Spleen (tissue), 11 donors: ENCODE measurements at regions not wholly inside any gene's neighbourhood (a gene's known extent, or its start where the extent isn't known, plus 50 kb on each side); places are given as distances from the start of the nearest gene placed in this dataset.

Experiments used
- DNase-seq: peaks from one replicate; pipeline ENCODE4 v3.0.0-alpha.2; 2020
- H3K27ac ChIP-seq, 8 donors: fragments of 200-600 bp; sonication (generic) in 7 of 8; 1 replicate in 4 of 8; 2 replicates in 4 of 8; pipeline versions ENCODE4 v1.5.0 to v1.8.0; 2016 to 2021; ENCODE audit warnings: inconsistent platforms in 4 of 8, mild to moderate bottlenecking in 4 of 8, moderate library complexity in 1 of 8
- H3K27me3 ChIP-seq, 7 donors: fragments of 200-600 bp; sonication (generic) in 6 of 7; replicated peaks in 1 of 7; 1 replicate in 4 of 7; 2 replicates in 3 of 7; pipeline versions ENCODE4 v1.5.0 to v1.8.0; 2016 to 2021; ENCODE audit warnings: inconsistent platforms in 3 of 7, mild to moderate bottlenecking in 1 of 7
- H3K36me3 ChIP-seq, 6 donors: fragments of 200-600 bp; sonication (generic) in 5 of 6; 1 replicate in 4 of 6; 2 replicates in 2 of 6; pipeline versions ENCODE4 v1.5.0 to v1.8.0; 2016 to 2021; ENCODE audit warnings: inconsistent platforms in 2 of 6
- H3K4me1 ChIP-seq, 6 donors: fragments of 200-600 bp; sonication (generic) in 5 of 6; 1 replicate in 3 of 6; 2 replicates in 3 of 6; pipeline versions ENCODE4 v1.5.0 to v1.8.0; 2016 to 2021; ENCODE audit warnings: inconsistent platforms in 3 of 6
- H3K4me3 ChIP-seq, 8 donors: fragments of 200-600 bp; sonication (generic) in 7 of 8; 1 replicate in 4 of 8; 2 replicates in 4 of 8; pipeline versions ENCODE4 v1.5.0 to v1.8.0; 2016 to 2021; ENCODE audit warnings: inconsistent platforms in 4 of 8, mild to moderate bottlenecking in 4 of 8, moderate library complexity in 2 of 8
- H3K9me3 ChIP-seq, 8 donors: fragments of 200-600 bp; sonication (generic) in 7 of 8; 1 replicate in 4 of 8; 2 replicates in 4 of 8; pipeline versions ENCODE4 v1.5.0 to v1.8.0; 2016 to 2021; ENCODE audit warnings: inconsistent platforms in 4 of 8
- POLR2A ChIP-seq, 3 donors: fragments of 450-650 bp; IDR thresholded peaks; one replicate each; pipeline ENCODE4 v1.5.1; 2017; ENCODE audit warnings: antibody characterized with exemption in 3 of 3, mild to moderate bottlenecking in 1 of 3
- POLR2AphosphoS5 ChIP-seq, 3 donors: sonication (generic); formaldehyde crosslinking; IDR thresholded peaks; one replicate each; pipeline ENCODE4 v1.5.1; 2017; ENCODE audit warnings: antibody characterized with exemption in 3 of 3
- WGBS, 5 donors: extraction: QIAGEN DNeasy Blood & Tissue Kit in 3 of 5; methylation state at CpG; one replicate each; pipeline versions ENCODE4 v1.1.5 to v1.1.7; 2013 to 2018; 5-methylcytosine and 5-hydroxymethylcytosine counted together
- intact Hi-C: fragments of 100-400 bp; cut with DNase I; formaldehyde crosslinking; loops from one replicate; pipeline ENCODE4 v1.15.0; 2023; ENCODE audit warnings: low total_unique reads
- TF ChIP-seq, protein P1 (sequence below), 11 experiments: fragments of 200-600 bp in 7 of 11; fragments of 450-650 bp in 4 of 11; sonication (generic) in 4 of 11; IDR thresholded peaks in 8 of 11; conservative IDR thresholded peaks in 3 of 11; 1 replicate in 7 of 11; 2 replicates in 4 of 11; pipeline versions ENCODE4 v1.4.0 to v1.8.0; 2016 to 2021; ENCODE audit warnings: antibody characterized with exemption in 11 of 11, inconsistent platforms in 4 of 11, mild to moderate bottlenecking in 1 of 11
- donor health status: healthy with polysubstance abuse.
- donor health status: DM: no; HTN: no; CAD: no; lungs with moderate emphysema.
- donor health status: DM: no; HTN: no; CAD: no.
- donor health status: Bipolar disorder and iron deficiency.
- donor health status: healthy.
- donor health status: DM: no; HTN: no; CAD: no.
- donor health status: DM: yes; HTN: yes; CAD: no.

DNA sequence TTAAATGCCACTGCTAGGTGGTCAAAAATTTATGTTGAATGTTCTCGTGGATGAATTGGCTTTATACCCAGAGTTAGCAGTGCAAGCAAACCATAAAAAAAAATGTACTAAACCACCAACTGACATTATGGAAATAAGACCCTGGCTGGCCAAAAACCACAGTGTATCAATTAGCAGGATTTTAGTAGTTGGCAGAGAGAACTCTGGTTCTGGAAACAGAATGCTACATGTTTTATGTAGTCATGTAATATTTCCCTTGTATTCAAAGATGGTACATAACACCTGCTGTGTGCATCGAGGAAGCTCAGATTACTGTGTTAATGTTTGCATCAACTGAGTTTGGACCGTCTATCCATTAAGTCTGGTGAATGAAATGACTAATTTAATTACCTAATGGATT is 618.5 kb downstream of the CCSER2 start:
- no peaks in the 10 kb centered on the region for H3K9me3 ChIP-seq
- intact Hi-C loops = no loop called here
- 68 to 86% (median 72%) methylated on average over 3 of the region's 3 CpGs for WGBS, 5 donors

DNA sequence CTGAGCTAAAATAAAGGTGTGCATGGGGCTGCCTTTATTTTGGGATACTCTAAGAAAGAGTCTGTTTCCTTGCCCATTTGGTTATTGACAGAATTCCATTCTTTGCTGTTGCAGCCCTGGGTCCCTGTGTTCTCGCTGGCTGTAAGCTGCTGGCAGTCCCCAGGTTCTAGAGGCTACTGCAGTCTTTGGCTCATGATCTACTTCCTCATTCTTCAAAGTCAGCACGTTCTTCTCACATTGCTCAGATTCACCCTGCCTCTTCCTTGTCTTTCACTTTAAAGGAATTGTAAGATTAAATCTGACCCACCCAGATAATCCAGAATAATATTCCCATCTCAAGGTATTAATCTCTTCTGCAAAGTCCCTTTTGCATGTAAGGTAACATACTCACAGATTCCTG is 620.3 kb downstream of the CCSER2 start:
- no peaks in the 10 kb centered on the region for H3K4me1 ChIP-seq
- TF ChIP-seq POLR2A (IDR thresholded peaks at IDR 0.05) = no peak
- TF ChIP-seq, protein P1, sequence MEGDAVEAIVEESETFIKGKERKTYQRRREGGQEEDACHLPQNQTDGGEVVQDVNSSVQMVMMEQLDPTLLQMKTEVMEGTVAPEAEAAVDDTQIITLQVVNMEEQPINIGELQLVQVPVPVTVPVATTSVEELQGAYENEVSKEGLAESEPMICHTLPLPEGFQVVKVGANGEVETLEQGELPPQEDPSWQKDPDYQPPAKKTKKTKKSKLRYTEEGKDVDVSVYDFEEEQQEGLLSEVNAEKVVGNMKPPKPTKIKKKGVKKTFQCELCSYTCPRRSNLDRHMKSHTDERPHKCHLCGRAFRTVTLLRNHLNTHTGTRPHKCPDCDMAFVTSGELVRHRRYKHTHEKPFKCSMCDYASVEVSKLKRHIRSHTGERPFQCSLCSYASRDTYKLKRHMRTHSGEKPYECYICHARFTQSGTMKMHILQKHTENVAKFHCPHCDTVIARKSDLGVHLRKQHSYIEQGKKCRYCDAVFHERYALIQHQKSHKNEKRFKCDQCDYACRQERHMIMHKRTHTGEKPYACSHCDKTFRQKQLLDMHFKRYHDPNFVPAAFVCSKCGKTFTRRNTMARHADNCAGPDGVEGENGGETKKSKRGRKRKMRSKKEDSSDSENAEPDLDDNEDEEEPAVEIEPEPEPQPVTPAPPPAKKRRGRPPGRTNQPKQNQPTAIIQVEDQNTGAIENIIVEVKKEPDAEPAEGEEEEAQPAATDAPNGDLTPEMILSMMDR (IDR thresholded peaks at IDR 0.05 in 8 of 11, conservative IDR thresholded peaks at IDR 0.05 in 3 of 11) = no peak
- TF ChIP-seq POLR2AphosphoS5 (IDR thresholded peaks at IDR 0.05) = no peak
- no peak for DNase-seq
- intact Hi-C loops = no loop called here
- no peak overlapping the region for H3K4me3 ChIP-seq
- WGBS, 5 donors = 15 to 35% (median 27%) methylated on average over 2 of the region's 2 CpGs
- H3K27me3 ChIP-seq = no peaks in the 10 kb centered on the region
- no peaks in the 10 kb centered on the region for H3K9me3 ChIP-seq
- H3K27ac ChIP-seq = no peak overlapping the region
- H3K36me3 ChIP-seq = no peaks in the 10 kb centered on the region

More for the DNA sequence above, 618.5 kb downstream of the CCSER2 start:
- Histone ChIP-seq H3K27ac (no peak overlapping the region), H3K27me3 (no peaks in the 10 kb centered on the region), H3K4me3 (no peak overlapping the region), H3K4me1 (no peaks in the 10 kb centered on the region), H3K36me3 (no peaks in the 10 kb centered on the region)
- no peak for DNase-seq
- TF ChIP-seq, protein P1 (IDR thresholded peaks at IDR 0.05 in 8 of 11, conservative IDR thresholded peaks at IDR 0.05 in 3 of 11) = no peak
- no peak for TF ChIP-seq POLR2A (IDR thresholded peaks at IDR 0.05)
- no peak for TF ChIP-seq POLR2AphosphoS5 (IDR thresholded peaks at IDR 0.05)

DNA sequence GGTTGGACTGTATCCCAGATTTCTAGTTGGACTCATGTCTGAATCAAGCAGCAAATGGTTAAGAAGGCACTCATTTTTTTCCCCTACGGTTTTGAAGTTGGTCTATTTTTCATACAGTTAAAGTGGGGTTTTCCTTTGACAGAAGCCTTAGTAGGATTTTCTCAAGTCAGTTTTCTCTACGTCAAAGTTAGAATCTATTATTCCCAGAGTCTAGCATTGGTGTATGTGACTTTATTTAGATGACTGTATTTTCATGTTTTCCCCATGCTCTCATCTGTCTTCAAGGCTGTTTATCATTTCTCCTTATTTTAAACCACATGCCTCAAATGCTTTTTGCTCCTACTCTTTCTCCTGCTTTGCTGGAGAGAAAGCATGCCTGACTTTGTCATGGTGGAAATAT is 623.2 kb downstream of the CCSER2 start:
- Histone ChIP-seq H3K27ac (no peak overlapping the region), H3K36me3 (no peaks in the 10 kb centered on the region), H3K4me1 (no peaks in the 10 kb centered on the region), H3K9me3 (no peaks in the 10 kb centered on the region), H3K27me3 (no peaks in the 10 kb centered on the region), H3K4me3 (no peak overlapping the region)
- no peak for TF ChIP-seq POLR2AphosphoS5 (IDR thresholded peaks at IDR 0.05)
- TF ChIP-seq, protein P1 (IDR thresholded peaks at IDR 0.05 in 8 of 11, conservative IDR thresholded peaks at IDR 0.05 in 3 of 11) = no peak
- TF ChIP-seq POLR2A (IDR thresholded peaks at IDR 0.05) = no peak
- no peak for DNase-seq
- WGBS, 5 donors = 56 to 79% (median 79%) methylated on average over 2 of the region's 2 CpGs
- intact Hi-C loops = no loop called here

DNA sequence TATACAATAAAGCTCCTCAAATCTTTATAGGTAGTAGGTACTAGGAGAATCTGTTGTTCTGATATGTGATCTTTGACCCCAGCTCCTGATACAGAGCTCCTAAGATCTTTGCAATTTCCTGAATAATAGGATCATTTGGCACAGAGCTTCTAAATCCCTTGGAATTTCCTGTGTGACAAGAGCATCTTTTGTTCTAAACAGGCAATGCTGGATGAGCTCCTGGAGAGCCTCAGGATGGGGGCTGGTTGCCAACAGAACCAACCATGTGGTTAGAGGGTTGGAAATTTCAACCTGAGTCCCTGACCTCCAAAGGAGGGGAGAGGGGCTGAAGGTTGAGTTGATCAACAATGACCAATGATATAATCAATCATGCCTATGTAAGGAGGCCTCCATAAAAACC is 629.0 kb downstream of the CCSER2 start:
- Histone ChIP-seq H3K27me3 (no peaks in the 10 kb centered on the region), H3K27ac (no peak overlapping the region), H3K36me3 (no peaks in the 10 kb centered on the region), H3K9me3 (no peaks in the 10 kb centered on the region), H3K4me1 (no peaks in the 10 kb centered on the region), H3K4me3 (no peak overlapping the region)
- DNase-seq = no peak
- TF ChIP-seq POLR2AphosphoS5 (IDR thresholded peaks at IDR 0.05) (no peak), POLR2A (IDR thresholded peaks at IDR 0.05) (no peak)
- TF ChIP-seq, protein P1 (IDR thresholded peaks at IDR 0.05 in 8 of 11, conservative IDR thresholded peaks at IDR 0.05 in 3 of 11) = no peak
- intact Hi-C loops = no loop called here
